ENCODE measurements at regions not wholly inside any gene's neighbourhood (a gene's known extent, or its start where the extent isn't known, plus 50 kb on each side); places are given as distances from the start of the nearest gene placed in this dataset.

DNA sequence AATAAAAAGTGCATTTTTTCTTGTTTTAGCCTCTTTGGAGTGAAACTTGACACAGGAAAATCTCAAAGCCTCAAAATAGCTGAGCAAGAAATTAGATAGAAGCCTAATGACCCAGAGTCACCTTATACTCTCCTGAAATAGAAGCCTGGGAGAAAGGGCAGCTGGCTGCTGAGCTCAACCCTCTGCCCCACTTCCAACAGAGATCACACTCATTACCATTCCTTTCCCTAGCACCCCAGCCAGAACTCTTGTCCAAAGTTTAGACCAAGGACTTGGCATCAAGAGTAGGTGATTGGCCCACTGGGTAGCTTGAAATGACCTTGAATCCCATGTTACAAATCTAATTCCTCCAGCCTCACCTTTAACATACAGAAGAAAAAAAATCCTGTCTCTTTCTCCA lies 62.7 kb upstream of the AMOTL1 start:
- TF ChIP-seq, protein P1, sequence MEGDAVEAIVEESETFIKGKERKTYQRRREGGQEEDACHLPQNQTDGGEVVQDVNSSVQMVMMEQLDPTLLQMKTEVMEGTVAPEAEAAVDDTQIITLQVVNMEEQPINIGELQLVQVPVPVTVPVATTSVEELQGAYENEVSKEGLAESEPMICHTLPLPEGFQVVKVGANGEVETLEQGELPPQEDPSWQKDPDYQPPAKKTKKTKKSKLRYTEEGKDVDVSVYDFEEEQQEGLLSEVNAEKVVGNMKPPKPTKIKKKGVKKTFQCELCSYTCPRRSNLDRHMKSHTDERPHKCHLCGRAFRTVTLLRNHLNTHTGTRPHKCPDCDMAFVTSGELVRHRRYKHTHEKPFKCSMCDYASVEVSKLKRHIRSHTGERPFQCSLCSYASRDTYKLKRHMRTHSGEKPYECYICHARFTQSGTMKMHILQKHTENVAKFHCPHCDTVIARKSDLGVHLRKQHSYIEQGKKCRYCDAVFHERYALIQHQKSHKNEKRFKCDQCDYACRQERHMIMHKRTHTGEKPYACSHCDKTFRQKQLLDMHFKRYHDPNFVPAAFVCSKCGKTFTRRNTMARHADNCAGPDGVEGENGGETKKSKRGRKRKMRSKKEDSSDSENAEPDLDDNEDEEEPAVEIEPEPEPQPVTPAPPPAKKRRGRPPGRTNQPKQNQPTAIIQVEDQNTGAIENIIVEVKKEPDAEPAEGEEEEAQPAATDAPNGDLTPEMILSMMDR (IDR thresholded peaks at IDR 0.05): no peak
- TF ChIP-seq EP300 (IDR thresholded peaks at IDR 0.05): no peak
- TF ChIP-seq POLR2A (IDR thresholded peaks at IDR 0.05; ENCODE audit: low read depth): no peak
